ENCODE measurements at regions not wholly inside any gene's neighbourhood (a gene's known extent, or its start where the extent isn't known, plus 50 kb on each side); places are given as distances from the start of the nearest gene placed in this dataset.
"Not testable (repeated sequence)": the region's sequence is repeated elsewhere in the genome, so short reads cannot be mapped to it uniquely, and the experiment has no call there.

DNA sequence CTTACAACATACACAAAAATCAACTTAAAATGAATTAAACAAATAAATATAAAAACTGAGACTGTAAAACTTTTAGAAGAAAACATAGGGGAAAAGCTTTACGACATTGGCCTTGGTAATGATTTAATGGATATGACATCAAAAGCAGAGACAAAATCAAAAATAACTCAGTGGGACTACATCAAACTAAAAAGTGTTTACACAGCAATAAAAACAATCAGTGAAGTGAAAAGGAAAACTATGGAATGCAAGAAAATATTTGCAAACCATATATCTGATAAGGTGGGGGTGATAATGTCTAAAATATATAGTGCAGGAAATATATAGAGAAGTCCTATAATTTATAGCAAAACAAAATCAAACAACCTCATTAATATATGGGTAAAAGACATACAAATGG is 364.4 kb upstream of the INTU start:
- DNase-seq = no peak

DNA sequence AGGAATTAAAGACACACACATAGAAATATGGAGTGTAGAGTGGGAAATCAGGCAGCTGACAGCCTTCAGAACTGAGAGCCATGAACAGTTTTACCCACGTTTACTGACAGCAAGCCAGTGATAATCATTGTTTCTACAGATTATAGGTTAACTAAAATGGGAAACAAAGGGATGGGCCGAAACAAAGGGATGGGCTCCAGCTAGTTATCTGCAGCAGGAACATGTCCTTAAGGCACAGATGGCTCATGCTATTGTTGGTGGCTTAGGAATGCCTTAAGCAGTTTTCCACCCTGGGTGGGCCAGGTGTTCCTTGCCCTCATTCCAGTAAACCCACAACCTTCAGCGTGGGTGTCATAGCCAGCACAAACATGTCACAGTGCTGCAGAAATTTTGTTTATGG is 355.7 kb upstream of the INTU start:
- DNase-seq = not testable (repeated sequence)

DNA sequence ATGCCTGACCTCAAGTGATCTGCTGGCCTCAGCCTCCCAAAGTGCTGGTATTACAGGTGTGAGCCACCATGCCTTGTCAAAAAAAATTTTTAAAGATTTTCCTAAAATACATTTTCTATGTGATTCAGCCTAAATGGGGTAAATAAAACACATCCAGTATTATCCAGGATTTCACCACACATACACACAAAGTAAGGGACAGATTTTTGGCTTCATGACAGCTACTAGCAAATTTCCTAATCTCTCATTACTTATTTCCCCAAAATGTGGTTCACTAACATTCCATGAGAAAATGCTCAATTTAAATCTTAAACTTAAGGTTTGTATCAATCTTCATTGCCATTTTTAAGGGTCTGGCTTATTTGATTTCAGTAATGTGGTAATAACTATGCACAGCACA is 348.5 kb upstream of the INTU start:
- peak; percentile 9 for DNase-seq

DNA sequence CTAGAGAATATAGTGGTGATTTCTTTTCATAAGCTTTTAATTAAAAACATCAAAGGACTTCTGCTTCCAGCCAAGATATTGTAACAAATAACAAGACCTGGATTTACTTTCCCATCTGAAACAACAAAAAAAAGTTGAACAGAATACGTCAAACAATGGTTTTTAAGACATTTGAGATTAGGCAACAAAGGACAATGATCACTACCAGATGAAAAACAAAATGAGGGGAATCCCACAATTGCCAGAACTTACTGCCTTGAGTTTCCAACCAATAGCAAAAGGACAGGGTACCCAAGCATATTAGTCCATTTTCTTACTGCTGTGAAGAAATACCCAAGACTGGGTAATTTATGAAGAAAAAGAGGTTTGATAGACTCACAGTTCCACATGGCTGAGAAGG is 341.4 kb upstream of the INTU start:
- DNase-seq = no peak

DNA sequence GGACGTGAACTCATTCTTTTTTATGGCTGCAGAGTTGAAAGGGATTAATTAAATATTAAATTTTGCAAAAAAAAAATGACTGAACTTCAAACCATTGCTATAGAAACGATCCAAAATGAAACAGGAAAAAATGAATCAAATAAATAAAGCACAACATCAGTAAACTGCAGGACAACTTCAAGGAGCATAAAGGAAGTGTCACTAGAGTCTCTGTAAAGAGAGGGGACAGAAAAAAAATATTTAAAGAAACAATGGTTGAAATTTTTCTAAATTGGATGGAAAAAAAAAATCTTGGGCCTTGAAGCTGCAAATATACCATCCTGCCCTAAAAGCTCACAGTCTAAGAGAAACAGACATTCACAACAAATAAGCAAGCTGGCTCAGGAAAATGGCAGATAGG is 339.3 kb upstream of the INTU start:
- no peak for DNase-seq

DNA sequence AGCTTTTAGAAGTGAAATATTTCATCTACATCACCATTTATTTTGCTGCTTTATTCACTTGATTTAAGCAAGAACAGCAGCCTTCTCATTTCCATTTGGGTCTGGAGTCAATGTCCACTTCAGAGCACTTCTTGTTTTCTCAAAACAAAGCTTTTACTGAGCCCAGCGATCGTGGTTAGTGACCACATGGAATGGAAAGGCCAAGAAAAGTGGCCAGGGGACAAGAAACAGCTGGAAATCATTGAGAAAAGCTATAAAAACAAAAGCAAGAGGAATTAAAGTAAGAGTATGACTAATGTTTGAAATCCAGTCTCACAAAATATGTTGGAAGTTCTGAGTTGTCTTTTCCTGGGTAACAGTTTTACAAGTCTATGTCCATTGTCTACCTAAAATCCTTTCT is 328.4 kb upstream of the INTU start:
- peak; percentile 34 for DNase-seq

DNA sequence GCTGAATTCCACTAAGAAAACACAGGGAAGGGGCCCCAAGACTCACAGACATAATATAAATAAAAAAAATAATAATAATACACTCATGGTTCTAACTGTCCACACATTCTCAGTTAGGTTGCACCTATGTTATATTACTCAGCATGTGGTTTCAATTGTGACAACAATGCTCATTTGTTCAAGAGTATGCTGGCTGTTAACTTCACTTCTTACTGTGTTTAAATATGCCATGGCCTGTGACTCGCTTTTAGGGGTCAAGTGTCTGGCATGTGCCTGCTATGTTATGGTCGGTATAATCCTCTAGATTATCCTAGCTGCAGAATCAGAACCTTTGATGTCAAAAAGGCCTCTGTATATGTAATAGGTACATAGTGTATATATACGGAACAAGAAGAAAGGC is 324.8 kb upstream of the INTU start:
- no peak for DNase-seq

DNA sequence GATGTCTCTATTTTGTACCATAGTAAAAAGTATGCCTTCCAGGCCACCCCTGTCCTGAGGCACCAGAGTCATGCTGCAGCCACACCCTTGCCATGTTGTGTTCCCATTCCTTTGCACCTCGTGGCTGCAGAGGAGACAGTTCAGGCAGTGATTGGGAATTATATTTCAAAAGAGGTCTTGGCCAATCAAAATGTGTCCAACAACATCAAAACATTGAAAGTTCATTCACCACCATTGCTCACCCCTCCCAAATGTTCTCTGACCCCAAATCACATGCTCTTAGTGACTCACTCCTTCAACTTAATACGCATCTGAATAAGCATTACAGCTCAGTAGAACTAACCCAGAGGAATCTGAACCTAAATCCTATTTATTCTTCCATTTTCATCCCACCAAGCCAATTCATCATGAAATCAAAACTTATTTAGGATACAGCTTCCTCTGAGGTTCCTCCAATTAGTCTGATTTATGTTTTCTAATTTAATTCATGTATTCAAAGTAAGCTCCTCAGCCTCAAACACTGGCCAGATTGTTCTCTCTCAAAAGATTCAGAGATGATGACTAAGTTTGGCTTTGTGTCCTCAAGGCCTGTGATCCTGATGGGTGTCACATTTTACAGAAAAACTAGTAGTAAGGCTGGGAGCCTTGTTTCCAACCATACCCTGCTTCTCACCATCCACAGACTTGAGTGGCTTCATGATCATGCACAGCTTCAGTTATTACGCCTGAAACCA is 323.2 kb upstream of the INTU start:
- DNase-seq = peak; percentile 10

DNA sequence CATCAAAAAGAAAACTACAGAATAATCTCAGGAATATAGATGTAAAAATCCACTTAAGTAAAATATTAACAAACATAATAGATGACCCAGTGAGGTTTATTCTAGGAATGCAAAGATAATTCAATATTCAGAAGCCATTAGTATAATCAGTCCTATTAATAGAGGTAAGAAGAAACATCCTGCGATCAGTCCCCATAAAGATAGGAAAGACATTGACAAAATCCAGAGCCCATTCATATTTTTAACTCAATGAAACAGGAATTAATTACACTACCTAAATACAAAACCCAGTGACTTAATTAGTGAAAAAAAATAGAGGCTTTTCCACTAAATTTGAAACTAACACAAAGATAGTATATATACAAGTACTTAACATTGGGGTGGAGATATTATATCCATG is 321.4 kb upstream of the INTU start:
- DNase-seq = no peak

DNA sequence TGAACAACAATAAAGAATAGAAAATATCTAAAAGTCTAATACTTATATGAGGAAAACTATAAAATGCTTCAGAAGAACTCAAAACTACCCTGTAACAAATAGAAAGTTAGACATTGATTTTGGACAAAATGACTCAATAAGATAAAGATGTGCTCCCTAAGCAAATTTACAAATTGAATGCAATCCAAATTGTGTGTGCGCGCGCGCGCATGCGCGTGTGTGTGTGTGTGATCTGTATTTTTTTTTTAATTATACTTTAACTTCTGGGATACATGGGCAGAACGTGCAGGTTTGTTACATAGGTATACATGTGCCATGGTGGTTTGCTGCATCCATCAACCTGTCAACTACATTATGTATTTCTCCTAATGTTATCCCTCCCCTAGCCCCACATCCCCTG is 320.8 kb upstream of the INTU start:
- DNase-seq = no peak

DNA sequence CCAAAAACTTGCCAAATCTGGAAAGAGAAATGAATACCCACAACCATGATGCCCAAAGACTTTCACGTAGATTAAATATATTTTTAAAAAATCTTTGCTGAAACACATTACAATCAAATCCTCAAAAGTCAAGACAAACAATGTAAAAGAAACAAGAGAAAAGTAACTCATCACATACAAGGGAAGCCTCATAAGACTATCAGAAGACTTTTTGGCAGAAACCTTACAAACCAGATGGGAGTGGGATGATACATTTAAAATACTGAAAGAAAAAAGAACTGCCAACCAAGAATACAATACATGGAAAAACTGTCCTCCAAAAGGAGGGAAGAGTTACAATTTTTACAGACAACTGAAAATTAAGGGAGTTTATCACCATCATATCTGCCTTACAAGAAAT is 319.0 kb upstream of the INTU start:
- DNase-seq = no peak

DNA sequence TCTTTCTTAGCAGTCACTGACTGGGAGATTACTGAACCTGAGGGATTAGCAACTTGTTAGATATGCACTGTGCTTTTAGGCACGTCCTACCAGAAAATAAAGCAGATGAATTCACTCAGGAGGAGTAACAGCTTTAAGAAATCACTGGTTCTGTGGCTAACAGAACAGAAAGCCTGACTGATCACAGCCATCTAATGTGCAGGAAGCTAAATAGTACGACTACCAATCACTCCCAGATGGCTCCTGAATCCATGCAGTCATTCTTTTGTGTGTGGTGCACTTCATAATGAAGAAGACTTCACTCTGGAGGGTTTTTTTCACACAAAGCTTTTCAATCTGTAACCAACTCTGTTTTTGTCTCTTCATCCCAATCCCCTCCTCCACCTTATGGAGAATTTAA is 305.3 kb upstream of the INTU start:
- DNase-seq = no peak

DNA sequence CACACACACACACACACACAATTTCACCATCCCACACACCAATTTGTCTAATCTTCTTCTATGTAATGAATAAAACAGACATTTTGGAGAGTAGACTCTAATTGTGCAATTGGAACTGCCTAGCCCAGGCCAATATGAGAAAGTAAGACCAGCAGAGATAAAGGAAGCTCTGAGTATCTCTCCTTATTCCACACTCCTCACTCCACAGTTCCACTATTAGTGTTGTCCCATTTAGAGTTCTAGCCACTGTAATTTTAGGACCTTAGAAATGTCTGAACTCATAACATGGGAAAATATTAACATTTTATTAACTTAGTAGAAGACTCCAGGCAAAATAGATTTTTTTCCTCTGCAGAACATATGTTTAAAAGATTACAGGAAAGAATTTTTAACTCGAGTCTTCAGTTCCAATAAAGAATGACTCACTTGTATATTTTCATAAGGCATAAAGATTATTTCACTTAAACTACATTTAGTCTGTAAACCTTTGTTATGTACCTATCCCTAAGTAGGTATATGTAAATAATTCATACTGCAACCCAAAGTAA is 297.6 kb upstream of the INTU start:
- no peak for DNase-seq

DNA sequence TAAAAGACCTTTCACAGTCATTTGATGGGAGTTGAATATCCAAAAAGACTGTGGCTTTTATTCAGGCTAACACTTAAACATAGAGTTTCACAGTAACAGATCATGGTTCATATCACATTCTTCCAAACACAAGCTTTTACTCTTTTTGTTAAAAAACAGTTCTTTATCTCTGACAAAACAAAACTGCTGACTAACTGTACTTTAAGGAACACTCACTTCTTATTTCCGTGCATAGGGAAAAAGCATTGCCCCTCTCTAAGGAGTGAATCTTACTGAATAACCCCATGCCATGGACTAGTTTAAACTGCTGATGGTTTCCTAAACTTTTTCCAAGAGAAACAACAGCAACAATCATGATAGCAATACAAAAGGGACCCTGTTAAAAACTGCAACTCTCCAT is 297.0 kb upstream of the INTU start:
- no peak for DNase-seq

DNA sequence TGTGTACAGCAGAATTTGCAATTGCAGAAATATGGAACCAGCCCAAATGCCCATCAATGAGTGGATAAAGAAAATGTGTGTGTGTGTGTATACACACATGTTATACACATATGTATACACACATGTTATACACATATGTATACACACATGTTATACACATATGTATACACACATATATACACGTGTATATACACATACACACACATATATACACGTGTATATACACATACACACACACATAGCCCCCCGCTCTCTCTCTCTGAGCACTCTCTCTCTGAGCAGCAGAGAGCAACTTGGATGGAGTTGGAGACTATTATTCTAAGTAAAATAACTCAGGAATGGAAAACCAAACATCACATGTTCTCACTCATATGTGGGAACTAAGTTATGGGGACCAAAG is 289.6 kb upstream of the INTU start:
- not testable (repeated sequence) for DNase-seq

DNA sequence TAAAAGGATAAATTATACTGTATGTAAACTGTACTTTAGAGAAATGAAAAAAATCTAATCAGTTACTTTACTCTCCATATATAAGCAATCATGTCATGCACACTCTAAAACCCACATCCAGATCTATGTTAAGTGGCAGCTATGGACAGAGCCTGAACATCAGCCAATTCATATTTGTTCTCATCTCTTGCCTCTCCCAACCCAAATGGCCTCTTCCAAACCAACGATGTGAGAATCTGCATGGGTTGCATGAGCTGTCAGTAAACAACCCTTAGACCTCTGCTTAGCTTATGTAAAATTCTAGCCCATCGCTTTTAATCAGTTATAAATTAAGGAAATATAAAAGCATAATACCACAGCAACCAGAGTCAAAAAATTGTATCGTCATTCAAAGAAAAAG is 288.7 kb upstream of the INTU start:
- DNase-seq = no peak

DNA sequence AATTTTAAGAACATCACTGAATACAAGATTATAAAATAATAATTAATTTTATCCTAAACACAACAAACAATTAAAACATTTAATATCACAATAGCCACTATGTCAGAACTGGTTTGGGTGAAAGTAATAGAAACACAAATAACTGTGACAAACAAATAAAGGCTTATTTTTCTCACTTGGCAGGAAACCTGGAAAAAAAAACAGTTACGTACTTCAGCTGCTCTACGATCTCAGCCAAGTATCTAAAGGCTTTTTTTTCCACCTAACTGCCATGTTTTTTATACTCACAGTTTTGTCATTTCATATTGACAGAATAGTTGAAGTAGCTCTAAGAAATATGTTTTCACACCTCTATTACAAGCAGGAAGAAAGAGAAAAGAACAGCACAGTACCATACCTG is 284.8 kb upstream of the INTU start:
- no peak for DNase-seq

DNA sequence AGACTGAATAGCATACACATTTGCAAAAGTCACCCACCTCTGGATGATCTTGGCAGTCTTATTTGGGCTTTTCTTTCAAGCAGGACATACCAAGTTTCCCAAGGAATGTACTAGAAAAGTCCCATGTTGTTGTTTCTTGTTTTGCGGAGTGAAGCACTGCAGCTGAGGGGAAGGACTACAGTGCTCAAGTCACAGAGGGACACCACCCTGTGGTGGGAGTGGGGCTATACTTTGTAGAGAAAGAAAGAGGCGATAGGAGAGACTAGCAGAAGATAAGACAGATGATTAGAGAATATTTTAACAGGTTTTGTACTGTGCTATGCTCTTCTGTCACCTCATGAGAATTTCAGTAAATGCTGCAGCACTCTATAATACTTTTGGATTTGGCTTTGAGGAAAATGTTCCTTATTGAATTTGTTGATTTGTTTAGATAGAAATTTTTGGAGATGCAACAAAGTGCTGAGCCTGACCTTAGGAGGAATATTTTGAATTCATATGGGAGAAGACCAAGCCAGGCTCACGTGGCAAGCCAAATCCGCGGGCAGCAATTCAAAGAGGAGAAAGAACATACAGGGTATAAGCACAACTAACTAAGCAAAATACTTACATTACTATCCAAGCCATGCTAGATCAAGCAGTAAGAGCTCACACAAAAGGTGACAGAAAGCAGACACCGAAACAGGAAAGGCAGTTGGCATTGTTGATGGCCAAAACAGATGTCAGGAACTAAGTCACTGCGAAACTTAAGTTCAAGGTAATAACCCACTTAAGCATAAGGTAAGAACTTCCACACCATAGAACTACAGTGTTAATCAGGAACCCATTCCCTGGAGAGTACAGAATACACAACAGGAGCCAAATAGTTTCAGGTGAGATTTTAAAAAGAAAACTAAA is 280.3 kb upstream of the INTU start:
- DNase-seq = no peak

DNA sequence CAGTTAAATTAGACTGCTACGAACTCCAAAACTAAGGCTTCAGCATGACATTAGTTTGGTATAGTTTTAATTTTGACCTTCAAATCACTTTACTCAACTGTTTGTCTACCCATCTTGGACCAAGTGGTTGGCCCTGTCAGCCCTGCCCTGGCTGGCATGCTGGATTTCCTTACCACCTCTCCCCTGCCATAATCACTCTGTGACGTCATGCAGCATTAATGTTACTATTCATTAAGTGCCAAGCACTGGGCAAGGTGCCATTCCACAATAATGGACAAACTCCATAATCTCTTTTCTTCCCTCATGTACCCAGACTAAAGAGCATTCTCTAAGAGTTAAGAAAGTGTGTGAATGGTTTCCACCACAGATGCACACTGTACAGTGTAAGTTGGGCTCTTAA is 277.0 kb upstream of the INTU start:
- DNase-seq = no peak

DNA sequence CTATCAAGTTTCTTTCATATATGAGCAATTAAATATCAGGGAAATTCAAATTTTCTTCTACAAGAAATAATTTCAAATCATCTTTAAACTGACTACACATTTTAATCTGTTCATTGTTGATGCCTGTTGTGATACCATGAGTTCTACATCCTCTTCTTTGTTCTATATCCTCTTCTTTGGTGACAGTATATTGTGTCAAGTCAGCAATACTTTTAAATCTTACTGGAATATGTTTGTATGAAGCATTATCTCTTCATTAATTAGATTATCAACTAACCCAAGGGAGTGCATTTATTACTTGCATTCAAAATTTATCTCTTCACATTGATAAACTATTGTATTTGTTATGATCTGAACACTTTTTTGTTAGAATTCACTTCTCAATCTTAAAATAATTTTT is 275.0 kb upstream of the INTU start:
- DNase-seq = no peak

DNA sequence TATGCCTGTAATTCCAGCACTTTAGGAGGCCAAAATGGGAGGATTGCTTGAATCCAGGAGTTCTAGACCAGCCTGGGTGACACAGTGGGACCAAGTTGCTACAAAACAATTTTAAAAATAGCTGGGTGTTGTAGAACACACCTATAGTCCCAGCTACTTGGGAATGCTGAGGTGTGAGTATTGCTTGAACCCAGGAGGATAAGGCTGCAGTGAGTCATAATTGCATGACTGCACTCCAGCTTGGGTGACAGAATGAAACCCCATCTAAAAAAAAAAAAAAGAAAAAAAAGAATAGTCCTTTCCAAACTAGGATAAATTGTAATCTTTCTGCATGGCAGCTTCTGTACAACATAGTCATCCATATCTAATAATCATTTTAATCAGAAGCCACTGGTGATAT is 270.1 kb upstream of the INTU start:
- DNase-seq = no peak

DNA sequence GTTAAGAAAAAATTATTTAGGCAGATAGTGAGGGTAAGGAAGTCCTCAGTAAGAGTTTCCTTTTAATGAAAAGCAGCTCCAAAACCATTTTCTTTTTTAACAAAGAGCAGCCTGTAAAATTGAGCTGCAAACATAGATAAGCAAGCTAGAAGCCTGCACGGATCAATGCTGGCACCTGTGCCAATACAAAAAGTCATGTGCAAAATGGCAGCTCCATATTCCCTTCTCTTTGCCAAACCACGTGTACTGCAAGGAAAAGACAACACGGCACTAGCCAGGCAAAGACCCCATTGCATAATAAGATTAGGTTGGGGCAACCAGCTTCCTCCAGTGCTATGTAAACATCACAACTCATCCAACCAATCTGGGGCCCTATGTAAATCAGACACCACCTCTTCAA is 268.4 kb upstream of the INTU start:
- DNase-seq = no peak

DNA sequence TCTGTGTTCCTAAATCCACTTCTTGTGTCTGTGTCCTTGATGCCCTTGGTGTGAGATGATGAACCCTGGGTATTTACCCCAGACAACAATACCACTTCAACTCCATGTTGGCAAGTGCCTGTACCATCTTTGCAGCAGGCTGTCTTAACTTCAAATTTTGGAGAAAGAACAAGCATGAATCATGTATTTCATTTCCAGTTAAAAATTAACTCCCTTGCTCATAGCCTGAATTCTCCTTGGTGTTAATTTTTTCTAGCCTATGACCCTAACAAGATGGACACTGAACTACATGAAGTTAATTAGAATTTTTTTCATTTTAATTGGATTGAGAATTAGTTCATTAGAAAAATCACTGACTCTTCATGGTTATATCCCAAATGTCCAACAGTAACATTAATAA is 267.8 kb upstream of the INTU start:
- no peak for DNase-seq

DNA sequence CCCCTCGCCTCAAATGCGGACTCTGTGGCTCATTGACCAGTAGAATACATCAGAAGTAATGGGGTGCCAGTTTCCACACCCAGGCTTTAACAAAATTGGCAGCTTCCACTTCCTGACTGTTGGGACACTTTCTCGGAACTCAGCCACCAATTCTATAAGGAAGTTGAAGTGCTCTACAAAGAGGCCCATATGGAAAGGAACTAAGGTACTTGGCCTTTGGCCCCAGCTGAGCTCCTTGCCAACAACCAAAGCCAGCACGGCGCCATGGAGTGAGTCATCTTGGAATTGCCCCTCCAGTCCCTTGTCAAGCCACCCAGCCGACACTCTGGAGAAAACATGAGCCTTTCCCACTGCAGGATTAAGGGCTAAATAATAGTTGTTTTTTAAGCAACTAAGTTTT is 262.2 kb upstream of the INTU start:
- DNase-seq = no peak

Measured in fibroblast of skin of right biceps (primary cell).